Kidney glomerular epithelial cell (primary cell): ENCODE measurements at regions not wholly inside any gene's neighbourhood (a gene's known extent, or its start where the extent isn't known, plus 50 kb on each side); places are given as distances from the start of the nearest gene placed in this dataset.
"Not testable (repeated sequence)": the region's sequence is repeated elsewhere in the genome, so short reads cannot be mapped to it uniquely, and the experiment has no call there.

Experiments used
- DNase-seq: peaks from one replicate; lab custom pipeline; 2025; lab: John Stamatoyannopoulos, UW

DNA sequence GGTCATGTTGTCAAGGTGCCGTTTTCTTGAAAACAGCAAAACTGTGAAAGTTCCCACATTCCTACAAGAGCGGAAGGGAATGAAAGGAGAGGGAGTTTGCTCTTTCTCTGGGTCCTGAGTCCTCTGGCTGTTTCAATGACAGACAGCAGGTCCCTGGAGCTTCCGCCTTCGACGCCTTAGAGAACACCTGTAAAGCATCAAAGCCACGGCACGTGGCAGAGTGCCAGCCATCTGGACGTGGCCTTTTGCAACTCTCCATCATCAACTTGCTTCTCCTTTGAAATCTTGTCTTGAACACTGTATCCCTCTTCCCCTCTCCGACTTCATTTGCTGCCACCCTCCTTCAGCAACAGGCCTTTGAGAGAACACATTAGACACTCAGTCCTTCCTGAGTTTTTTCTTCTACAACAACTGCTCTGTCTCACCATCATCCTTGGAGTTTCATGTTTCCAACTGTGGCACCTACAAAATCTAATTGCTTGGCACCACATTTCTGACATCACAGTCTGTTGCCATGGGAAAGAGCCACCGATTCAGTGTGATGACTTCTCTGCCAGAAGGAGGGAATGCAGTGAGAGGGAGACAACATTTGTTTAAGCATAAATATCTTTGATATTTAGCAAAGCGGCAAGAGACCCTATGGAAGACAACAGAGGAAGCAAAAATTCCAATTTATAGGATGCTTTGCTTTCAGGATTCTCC is 204.9 kb upstream of the PTER start:
- no peak for DNase-seq

DNA sequence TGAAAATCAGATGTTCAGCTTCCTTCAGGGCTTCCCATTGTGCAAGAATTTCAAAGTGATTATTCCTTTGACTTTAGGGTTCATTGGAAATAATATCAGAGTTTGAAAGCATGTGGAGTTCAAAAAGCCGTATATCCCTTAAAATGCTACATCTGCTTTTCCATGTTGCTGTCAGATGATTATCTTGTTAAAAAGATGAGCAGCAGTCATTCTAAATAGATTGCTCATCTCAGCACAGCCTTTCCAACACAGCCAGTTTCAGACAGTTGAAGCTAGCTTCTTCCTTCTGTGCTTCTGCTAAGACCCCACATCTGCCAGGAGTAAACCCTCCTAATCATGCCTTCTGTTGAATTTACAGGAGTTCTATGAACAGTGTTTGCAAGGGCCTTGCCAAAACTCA is 204.4 kb upstream of the PTER start:
- no peak for DNase-seq

DNA sequence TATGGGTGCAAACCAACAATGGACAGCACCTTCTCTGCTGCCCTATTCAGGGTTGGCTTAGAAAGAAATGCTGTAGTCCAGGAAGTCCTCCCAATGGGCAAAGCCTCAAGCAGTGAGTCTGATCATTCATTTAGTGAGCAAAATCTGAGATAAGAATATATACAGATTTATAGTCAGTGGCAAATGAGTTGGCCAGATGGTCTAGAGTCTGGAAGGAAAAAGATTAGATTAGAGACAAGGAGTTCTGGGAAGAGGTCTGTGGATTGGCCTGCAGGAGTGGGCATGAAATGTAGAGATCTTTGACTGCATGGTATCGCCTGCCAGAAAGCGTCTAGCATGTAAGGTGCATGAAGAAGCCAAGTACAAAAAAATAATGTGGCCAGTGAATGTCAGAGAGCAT is 201.9 kb upstream of the PTER start:
- no peak for DNase-seq

DNA sequence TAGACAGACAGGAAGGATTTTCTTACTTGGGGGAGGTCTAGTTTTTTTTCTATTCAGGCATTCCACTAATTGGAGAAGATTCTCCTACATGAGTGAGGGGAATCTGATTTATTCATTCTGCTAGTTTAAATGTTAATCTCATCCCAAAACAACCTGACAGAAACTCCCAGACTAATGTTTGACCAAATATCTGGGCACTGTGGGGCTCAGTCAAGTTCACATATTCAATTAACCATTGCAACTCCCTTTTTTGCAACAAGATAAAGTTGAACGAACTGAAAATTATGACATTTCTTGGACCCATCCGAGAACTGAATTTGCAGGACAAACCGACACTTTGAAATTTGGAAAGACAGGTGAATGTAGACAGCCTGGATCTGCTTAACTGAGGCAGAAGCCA is 194.4 kb upstream of the PTER start:
- DNase-seq: no peak

DNA sequence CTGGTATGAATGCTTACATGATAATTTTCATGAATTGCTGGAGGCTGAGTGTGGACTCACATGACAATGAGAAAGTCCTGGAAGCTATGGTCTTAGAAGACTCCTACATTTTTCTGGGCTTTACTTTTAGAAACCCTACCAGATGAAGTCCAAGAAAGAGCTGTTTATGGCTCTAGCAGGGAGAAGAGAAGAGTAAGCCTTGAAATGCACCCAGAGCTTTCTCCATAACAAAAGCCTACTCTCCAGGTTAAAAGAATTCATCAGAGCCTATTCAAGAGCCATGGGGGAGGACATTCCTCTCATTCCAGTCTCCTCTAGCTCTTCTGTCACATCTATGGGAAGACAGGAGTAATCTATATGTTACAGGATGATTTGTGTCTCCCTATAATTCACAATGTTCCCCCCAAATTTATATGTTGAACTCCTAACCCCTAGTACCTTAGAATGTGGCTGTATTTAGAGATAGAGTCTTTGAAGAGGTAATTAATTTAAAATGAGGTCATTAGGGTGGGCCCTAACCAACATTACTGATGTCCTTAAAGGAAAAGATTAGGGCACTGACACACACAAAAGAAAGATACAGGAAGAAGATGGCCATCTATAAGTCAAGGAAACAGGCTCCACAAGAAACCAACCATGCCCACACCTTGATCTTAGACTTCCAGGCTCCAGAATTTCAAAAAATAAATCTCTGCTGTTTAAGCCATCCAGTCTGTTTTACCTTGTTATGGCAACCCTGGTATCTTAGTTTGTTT is 193.8 kb upstream of the PTER start:
- DNase-seq: no peak

DNA sequence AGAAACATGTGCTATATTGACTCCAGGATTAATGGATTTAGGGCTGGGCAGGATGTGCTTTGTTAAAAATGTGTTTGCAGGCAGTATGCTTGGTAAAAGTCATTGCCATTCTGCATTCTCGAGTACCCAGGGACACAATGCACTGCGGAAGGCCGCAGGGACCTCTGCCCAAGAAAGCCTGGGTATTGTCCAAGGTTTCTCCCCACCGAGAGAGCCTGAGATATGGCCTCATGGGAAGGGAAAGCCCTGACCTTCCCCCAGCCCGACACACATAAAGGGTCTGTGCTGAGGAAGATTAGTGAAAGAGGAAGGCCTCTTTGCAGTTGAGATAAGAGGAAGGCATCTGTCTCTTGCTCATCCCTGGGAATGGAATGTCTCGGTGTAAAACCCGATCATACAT is 186.7 kb upstream of the PTER start:
- not testable (repeated sequence) for DNase-seq

DNA sequence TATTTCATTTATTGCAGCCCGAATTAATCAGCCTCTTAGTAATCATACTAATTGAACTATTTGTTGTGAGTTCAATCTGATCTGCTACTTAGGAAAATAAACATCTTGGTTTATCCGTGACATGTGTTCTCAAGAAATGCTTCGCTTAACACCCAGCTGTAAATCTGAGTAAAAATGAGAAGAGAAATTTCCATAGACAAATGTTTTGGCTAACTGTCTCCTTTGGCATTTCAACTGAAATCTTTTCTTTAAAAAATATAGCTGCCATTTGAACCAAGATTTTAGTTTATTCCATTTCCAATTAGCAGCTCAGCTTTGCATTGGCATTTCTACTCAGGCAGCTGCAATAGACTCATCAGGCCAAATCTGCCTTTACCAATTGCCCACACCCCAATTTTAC is 180.5 kb upstream of the PTER start:
- no peak for DNase-seq

DNA sequence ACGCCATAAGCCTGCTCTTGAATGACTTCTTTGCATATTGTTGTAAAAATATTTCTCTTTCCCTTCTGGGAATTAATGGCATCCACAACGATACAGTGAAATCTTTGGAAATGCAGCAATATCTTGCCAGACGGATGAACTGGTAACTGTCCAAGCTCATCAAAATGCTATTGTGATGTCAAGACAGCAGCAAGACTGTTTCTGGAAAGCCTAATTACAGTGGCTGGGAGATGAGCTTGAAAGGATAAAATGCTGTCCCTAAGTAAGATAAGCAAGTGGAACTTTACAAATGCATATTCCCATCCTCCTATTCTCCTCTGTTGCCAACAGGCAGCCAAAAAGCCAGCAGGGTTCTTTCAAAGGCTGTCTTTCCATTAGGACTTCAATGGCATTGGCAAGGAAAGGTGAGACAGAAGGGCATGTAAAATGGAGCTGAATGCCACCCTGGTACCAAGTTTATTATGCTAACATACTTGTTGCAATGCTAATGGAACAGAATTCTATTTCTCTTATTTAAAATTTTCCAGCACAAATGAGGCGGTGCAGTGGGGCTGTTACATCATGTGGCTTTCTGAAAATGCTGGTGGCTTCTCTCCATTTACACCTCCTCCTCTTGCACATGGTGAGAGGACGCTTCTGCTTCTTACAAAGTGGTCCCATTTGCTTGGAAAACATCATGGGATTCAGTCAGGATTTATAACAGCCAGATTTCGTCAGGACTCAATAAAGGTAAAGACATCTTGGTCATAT is 178.3 kb upstream of the PTER start:
- no peak for DNase-seq

DNA sequence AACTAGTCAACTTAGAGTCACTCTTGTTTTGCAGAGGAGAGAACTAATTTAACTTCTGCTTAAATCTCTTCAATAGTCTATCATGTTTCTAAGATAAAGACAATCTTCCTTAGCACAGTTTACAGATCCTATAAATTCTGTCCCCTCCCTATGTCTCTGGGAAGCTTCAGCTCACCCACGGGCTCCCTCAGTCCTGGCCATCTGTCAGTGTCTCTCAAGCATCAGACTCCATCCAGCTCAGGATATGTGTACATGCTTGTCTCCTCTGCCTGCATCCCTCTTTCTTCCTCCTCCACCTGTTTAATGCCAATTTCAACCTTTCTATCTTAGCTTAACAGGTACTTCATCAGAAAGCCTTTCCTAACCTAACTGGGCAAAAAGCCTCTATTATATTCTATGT is 177.1 kb upstream of the PTER start:
- DNase-seq: no peak

DNA sequence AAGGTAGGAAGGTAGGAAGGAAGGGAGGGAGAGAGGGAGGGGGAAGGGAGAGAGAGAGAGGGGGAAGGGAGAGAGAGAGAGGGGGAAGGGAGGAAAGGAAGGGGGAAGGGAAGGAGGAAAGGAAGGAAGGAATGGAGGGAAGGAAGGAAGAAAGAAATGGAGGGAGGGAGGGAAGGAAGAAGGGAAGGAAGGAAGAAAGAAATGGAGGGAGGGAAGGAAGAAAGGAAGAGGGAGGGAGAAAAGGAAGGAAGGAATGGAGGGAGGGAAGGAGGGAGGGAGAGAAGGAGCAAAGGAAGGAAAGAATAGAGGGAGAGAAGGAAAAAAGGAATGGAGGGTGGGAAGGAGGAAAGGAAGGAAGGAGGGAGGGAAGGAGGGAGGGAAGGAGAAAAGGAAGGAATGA is 176.4 kb upstream of the PTER start:
- DNase-seq: no peak

DNA sequence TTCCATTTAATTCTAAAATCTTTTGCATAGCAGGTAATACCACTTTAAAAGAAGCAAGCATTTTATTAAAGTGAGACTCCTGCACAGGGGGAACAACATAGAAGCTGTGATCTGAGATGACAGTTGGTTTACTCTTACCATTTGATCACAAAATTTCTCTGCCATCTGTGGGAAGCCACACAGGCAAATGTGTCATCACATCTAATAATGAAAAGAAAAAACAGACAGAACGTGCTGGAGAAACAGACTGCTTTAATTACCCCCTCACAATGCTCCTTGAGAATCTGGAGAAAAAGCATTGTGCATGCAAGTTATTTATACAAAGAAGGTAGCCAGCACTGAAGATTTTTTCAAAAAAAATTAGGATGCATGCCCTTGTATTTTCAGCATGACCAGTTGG is 165.2 kb upstream of the PTER start:
- no peak for DNase-seq

DNA sequence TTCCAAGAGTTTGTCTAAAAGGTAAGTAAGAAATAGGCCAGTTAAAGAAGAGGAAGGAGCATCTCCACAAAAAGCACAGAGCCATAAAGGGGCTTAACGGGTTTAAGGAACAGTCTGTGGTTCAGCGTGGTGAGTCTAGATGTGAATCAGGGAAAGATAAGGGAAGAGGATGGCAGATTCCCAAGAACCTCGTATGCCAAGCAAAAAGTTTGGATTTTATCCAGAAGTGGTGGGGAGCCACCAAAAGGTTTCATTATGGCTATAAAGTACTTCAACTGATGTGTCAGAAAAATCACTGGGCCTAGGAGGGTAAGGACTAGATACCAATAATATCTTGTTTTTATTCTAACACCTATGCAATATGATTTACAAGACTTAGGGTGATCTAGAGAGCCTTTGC is 161.9 kb upstream of the PTER start:
- no peak for DNase-seq

DNA sequence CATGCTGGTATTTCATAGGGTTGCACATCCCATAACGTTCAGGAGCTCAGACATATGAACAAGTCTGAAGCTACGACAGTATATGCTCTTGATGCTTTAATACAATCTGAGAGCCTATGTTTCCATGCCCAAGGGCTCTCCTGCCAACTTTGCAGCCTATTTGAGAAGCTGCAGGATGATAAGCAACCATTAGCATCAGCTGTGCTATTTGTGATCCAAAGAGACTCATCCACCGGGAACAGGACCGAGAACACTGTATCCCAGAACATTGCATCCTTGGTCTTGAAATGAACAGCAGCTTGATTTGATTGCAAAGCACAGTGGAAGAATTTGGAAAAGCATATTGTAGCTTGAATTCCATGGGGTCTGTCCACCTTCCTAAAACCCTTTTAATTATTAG is 156.2 kb upstream of the PTER start:
- no peak for DNase-seq

DNA sequence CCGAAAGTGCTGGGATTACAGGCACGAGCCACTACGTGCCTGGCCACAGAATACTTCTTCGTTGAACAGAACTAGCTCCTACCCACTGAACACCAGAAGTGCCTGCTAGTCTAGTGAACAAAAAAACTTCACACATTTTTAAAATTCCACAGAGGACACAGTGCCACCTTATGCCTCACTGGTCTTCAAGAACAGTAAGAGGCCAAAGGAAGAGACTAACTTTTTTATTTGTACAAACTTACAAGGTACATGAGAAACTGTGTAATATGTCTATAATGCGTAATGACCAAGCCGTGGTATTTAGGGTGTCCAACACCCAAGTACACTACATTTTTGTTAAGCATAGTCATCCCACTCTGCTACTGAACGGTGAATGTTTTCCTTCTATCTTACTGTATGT is 144.4 kb upstream of the PTER start:
- DNase-seq: no peak

DNA sequence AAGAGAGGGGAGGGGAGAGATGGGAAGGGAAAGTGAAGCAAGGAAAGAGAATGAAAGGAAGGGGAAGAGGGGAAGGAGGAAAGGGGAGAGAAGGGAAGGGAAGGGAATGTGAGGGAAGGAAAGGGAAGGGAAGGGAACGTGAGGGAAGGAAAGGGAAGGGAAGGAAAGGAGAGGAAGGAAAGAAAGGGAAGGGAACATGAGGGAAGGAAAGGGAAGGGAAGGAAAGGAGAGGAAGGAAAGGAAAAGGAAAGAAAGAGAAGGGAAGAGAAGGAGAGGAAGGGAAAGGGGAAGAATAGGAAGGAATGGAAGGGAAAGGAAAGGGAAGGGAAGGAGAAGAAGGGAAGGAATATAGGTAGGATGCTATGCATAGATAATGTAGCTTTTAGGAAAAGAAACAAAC is 139.7 kb upstream of the PTER start:
- no peak for DNase-seq

DNA sequence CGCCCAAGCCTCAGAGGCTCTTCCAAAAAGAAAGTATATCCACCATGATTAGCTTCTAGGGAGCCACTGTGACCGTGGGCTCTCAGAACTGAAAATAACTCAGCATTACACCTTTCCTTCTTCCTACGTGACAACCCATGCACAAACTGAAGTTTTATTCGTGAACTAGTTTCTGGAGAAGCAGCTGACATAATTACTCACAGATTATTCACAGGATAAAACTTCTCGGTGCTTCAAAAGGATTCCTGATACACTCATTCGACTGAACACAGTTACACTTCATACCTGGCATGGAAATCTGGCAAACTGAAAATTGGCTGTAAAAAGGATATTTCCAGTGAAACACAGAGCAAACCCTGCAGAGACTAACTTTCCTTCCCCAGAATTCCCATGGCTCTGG is 139.2 kb upstream of the PTER start:
- DNase-seq: no peak

DNA sequence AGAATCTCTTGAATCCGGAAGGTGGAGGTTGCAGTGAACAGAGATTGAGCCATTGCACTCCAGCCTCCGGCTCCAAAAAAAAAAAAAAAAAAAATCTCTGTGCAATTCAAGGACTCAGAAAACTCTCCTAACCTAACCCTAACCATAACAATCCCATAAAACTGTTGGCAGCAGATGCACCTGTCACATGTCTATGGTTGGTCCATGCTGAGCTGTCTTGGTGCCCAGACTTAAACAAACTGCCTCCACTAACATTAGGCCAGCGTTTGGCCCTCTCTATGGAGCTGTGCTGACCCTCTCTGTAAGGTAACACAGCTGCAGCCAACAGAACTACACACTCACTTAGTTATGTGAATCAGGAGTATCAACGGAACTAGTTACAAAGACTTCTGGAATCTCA is 132.5 kb upstream of the PTER start:
- DNase-seq: no peak

DNA sequence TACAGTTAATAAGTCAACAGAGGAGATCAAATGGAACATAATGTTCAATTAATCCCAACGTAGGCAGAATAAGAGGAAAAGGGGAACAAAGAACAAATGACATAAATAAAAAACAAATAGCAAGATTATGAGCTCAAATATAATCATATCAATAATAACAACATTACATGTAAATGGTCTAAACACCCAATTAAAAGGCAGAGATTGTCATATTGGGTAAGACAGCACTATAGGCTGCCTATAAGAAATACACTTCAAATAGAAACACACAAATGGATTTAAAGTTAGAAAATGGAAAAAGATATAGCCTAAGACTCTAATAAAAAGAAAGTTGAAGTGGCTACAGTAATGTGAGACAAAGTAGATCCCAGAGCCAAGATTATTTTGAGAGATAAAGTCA is 126.4 kb upstream of the PTER start:
- DNase-seq: no peak

DNA sequence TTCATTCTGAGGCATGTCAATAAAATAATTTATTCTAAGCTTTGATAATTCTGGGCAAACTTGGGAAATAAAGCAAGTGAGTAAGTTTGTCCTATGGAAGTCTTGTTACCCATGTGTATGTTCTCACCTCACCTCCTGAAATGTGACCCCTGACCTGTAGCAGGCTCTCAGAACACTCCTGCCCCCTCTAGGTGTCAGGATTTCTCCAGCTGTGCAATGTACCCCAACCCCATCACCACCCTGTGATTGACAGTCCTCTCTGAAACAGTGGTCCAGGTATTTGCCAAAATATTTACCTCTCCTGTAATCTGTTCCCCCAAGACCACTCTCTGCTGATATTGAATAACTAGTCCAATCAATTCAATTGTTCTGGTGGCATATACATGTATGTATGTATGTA is 122.6 kb upstream of the PTER start:
- DNase-seq: no peak

DNA sequence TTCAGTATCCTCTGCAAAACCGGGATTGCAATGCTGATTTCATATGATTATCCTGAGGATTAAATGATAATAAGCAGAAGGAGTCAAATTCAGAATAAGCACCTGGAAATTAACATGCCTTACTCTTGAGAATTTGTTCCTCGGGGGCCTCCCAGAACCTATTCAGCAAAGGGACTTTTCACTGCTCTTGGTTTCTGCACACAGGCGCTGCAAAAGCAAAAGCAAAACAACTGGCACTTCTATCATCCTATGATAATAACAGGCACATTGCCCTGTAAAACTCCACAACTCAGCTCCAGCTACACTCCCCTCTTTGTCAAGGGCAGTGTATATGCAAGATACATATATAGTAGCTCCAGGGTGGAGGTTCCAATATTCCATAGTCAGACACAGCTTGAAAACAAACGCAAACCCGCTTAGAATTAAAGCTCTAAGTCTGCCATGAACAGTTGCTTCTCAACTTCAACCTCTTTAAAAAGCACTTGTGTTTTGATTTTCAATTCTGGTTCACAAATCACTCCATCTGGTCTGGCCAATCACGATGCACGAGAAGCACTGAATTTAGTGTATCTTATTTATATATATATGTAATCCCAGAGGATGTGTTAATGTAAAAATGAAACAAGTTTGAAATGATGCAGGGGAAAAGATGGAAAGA is 119.9 kb upstream of the PTER start:
- DNase-seq: no peak

DNA sequence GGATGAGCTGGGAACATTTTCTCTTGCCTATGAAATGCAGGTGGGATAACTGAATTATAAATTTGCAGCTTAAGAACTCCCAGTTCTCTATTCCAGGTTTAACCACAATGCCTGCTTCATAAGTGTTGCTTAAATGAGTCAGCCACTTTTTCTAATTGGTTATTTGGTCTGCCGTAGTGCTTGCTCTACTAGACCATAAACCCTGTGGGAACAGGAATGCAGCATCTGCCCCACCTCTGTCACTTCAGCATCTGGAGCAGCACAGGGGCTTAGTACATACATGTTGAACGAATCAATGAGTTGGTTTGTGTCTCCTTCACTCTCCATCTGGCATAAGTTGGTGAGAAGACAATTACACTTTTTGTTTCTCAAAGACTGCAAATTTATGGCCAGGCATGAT is 95.2 kb upstream of the PTER start:
- no peak for DNase-seq

DNA sequence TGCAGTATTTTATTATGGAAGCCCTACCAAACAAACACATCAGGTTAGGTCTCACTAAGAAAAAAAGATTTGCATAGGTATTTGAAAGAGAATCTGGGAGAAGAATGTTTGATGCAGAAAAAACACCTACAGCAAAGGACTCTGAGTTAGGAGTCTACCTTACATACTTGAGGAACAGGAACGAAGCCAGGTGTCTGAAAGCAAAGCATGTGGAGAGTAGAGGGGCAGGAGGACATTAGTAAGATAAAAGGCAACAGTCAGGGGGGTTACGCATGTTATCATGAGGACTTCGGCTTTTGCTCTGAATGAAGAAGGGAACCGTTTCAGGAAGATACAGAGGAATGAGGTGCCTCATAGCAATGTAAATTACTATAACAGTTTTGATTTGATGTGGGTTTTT is 87.9 kb upstream of the PTER start:
- DNase-seq: no peak

DNA sequence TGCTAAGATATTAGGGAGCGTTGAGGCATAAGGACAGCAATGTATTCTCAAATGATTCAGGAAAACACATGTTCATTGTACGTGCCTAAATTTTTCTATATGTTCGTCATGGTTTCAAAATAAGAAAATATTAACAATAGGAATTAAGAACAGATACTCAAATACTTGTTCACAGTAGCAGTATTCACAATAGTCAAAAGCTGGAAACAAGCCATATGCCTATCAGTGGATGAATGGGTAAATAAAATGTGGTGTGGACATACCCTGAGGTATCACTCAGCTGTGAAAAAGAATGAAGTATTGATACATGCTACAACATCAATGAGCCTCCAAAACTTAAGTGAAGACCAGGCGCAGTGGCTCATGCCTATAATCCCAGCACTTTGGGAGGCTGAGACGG is 84.7 kb upstream of the PTER start:
- no peak for DNase-seq
